ENCODE measurements at regions not wholly inside any gene's neighbourhood (a gene's known extent, or its start where the extent isn't known, plus 50 kb on each side); places are given as distances from the start of the nearest gene placed in this dataset.

GRCh38 chr13:50519866-50520265 is 323.6 kb downstream of the DLEU7 start:
- no peak for TF ChIP-seq CTCF (IDR thresholded peaks at IDR 0.05)
- TF ChIP-seq POLR2A (IDR thresholded peaks at IDR 0.05) = no peak
- no peak for TF ChIP-seq POLR2AphosphoS5 (IDR thresholded peaks at IDR 0.05; ENCODE audit: insufficient read depth in 1 of 2, low read depth in 1 of 2)

All from vagina (tissue), 2 donors.